ENCODE measurements at regions not wholly inside any gene's neighbourhood (a gene's known extent, or its start where the extent isn't known, plus 50 kb on each side); places are given as distances from the start of the nearest gene placed in this dataset.

DNA sequence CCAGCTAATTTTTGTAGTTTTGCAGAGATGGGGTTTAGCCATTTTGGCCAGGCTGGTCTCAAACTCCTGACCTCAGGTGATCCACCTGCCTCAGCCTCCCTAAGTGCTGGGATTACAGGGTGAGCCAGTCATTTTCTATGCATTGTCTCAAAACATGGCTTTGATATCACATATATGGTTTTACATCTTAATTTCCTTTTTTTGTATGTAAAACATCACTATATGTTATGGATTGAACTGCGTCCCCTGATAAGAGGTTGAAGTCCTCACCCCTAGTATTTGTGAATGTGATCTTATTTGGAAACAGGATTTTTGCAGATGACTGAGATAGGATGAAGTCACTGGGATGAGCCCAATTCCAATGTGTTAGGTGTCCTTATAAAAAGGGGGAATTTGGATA is 89.8 kb upstream of the MYCN start:
- Mint-ChIP-seq H3K4me1 (no peaks in the 10 kb centered on the region), H3K9me3 (peaks cover 4% of the 10 kb centered on the region), H3K27me3 (peaks cover 3% of the 10 kb centered on the region), H3K36me3 (no peaks in the 10 kb centered on the region), H3K27ac (no peak overlapping the region), H3K4me3 (no peak overlapping the region)

- Mint-ChIP-seq H3K4me3 (no peak overlapping the region), H3K9me3 (peaks cover 4% of the 10 kb centered on the region), H3K27me3 (peaks cover 3% of the 10 kb centered on the region), H3K27ac (no peak overlapping the region), H3K36me3 (no peaks in the 10 kb centered on the region), H3K4me1 (no peaks in the 10 kb centered on the region)
Measured at GRCh38 chr2:15851076-15851693, 89.2 kb upstream of the MYCN start.

- Mint-ChIP-seq H3K36me3 (no peaks in the 10 kb centered on the region), H3K27ac (no peak overlapping the region), H3K27me3 (peaks cover 3% of the 10 kb centered on the region)
Measured at GRCh38 chr2:15852811-15853210, 87.5 kb upstream of the MYCN start.

DNA sequence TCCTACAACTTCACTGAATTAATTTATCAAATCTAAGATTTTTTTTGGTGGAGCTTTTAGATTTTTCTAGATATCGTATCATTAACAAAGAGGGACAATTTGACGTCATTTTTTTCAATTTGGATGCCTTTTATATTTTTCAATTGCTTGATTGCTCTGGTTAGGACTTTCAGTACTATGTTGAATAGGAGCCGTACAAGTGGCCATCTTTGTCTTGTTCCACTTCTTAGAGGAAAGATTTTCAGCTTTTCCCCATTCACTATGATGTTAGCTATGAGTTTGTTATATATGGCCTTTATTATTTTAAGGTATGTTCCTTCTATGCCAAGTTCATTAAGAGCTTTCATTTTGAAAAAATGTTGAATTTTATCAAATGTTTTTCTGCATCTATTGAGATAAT is 86.4 kb upstream of the MYCN start:
- H3K9me3 Mint-ChIP-seq = no peaks in the 10 kb centered on the region
- peaks cover 4% of the 10 kb centered on the region for H3K27me3 Mint-ChIP-seq
- no peaks in the 10 kb centered on the region for H3K4me1 Mint-ChIP-seq
- H3K4me3 Mint-ChIP-seq = no peak overlapping the region
- no peak overlapping the region for H3K27ac Mint-ChIP-seq
- H3K36me3 Mint-ChIP-seq = no peaks in the 10 kb centered on the region

More at GRCh38 chr2:15852811-15853210, 87.5 kb upstream of the MYCN start:
- H3K9me3 Mint-ChIP-seq = no peaks in the 10 kb centered on the region
- H3K4me3 Mint-ChIP-seq = no peak overlapping the region
- H3K4me1 Mint-ChIP-seq = no peaks in the 10 kb centered on the region

DNA sequence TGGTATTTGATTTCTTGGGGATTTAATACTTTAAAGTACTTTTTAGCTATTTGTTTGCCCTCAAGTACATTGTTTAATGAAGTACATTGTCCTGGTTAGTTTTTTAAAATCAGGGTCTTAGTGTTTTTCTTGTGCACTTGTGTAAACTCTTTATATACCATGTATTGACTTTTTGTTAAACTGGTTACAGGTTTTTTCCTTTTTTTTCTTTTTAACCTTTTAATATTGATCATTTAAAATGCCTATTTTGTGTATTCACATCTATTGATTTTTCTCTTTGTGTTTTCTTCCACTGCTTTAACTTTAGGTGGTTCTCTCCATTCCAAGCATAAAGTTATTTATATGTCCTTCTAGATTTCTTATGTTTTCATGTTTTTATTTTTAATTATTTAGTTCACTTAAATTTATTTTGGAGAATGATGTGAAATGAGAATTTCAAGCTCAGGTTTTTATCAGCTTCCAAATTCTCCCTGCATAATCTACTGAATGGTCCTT is 84.5 kb upstream of the MYCN start:
- Mint-ChIP-seq H3K9me3 (no peaks in the 10 kb centered on the region), H3K4me1 (no peaks in the 10 kb centered on the region), H3K27me3 (peaks cover 7% of the 10 kb centered on the region), H3K27ac (no peak overlapping the region), H3K36me3 (no peaks in the 10 kb centered on the region), H3K4me3 (no peak overlapping the region)

GRCh38 chr2:15856318-15856717 is 84.0 kb upstream of the MYCN start:
- H3K27me3 Mint-ChIP-seq = peaks cover 7% of the 10 kb centered on the region
- no peaks in the 10 kb centered on the region for H3K36me3 Mint-ChIP-seq
- H3K9me3 Mint-ChIP-seq = no peaks in the 10 kb centered on the region
- no peaks in the 10 kb centered on the region for H3K4me1 Mint-ChIP-seq
- H3K4me3 Mint-ChIP-seq = no peak overlapping the region
- no peak overlapping the region for H3K27ac Mint-ChIP-seq

DNA sequence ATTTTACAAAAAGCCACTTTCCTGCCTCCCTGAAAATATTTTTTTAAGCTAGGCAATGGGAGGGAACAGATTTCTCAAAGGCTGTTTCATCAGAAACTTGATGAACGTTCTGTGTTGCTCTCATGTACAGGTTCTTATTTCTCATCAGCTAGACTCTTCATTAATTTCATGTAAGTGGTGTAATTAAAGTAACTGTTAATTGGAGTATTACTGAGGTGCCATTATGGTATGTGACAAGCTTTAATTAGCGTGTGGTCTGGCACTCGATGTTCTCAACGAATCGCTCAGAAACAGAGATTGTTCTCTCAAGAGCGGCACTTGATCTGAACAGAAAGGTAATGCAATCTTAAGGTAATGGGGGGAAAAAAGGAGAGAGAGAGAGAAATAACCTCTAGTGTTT is 81.9 kb upstream of the MYCN start:
- no peaks in the 10 kb centered on the region for H3K9me3 Mint-ChIP-seq
- no peak overlapping the region for H3K4me3 Mint-ChIP-seq
- no peak overlapping the region for H3K27ac Mint-ChIP-seq
- no peaks in the 10 kb centered on the region for H3K4me1 Mint-ChIP-seq
- peaks cover 10% of the 10 kb centered on the region for H3K27me3 Mint-ChIP-seq
- no peaks in the 10 kb centered on the region for H3K36me3 Mint-ChIP-seq

- H3K9me3 Mint-ChIP-seq = no peaks in the 10 kb centered on the region
- H3K36me3 Mint-ChIP-seq = no peaks in the 10 kb centered on the region
- no peaks in the 10 kb centered on the region for H3K4me1 Mint-ChIP-seq
- H3K27ac Mint-ChIP-seq = no peak overlapping the region
- no peak overlapping the region for H3K4me3 Mint-ChIP-seq
- H3K27me3 Mint-ChIP-seq = peaks cover 10% of the 10 kb centered on the region
Measured at GRCh38 chr2:15860051-15860663, 80.2 kb upstream of the MYCN start.

DNA sequence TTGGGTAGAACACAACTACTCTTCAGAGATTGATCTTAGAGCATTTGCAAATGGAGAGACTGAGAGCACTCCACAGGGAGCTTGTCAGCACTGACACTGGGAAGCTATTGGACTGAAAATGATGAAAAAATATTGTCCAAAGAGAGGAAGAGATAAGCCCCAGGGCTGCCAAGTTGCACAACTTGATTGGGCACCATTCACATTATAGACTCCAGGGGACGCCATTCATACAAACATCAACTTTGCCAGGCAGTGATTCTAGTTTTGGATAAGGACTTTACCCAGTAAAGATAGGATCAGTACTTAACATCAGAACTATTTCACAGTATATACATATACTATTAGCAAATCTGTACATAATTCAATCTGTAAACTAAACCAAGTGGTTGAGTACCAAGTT is 79.6 kb upstream of the MYCN start:
- no peaks in the 10 kb centered on the region for H3K36me3 Mint-ChIP-seq
- no peak overlapping the region for H3K27ac Mint-ChIP-seq
- no peaks in the 10 kb centered on the region for H3K4me1 Mint-ChIP-seq
- no peak overlapping the region for H3K4me3 Mint-ChIP-seq
- H3K9me3 Mint-ChIP-seq = no peaks in the 10 kb centered on the region
- H3K27me3 Mint-ChIP-seq = peaks cover 10% of the 10 kb centered on the region

DNA sequence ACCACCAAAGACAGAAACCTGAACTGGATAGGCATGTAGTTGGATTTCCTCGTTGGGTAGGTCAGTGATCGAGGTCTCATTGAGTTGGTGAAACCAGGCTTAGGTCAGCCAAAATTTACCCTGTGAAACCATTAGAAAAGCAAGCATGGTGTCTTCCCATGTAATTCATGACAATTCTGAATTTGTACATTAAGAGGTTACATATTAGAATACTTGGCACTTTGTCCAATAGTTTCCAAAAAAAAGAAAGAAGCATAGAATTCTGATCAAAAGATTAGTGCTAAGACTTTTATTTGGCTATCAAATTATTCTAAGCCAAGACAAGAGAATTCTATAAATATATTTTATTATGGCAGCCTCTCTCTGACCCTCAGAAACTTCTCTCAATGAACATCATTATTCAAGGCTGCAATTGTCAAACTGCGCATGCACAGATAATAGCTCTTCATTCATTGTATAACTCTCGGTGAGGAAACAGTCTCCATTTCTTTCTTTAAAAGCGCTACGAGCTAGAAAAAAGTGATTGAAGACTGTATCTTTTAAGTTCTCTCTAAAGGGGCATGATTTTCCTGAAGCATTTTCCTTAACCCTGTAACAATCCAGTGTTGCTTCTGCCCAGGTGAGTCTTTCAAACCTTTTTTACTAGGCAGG is 79.1 kb upstream of the MYCN start:
- H3K36me3 Mint-ChIP-seq = no peaks in the 10 kb centered on the region
- H3K9me3 Mint-ChIP-seq = no peaks in the 10 kb centered on the region
- no peaks in the 10 kb centered on the region for H3K4me1 Mint-ChIP-seq
- no peak overlapping the region for H3K27ac Mint-ChIP-seq
- H3K4me3 Mint-ChIP-seq = no peak overlapping the region
- peaks cover 10% of the 10 kb centered on the region for H3K27me3 Mint-ChIP-seq

GRCh38 chr2:15861898-15862297 is 78.5 kb upstream of the MYCN start:
- H3K4me1 Mint-ChIP-seq = no peaks in the 10 kb centered on the region
- no peaks in the 10 kb centered on the region for H3K9me3 Mint-ChIP-seq
- H3K27me3 Mint-ChIP-seq = peaks cover 10% of the 10 kb centered on the region
- H3K36me3 Mint-ChIP-seq = no peaks in the 10 kb centered on the region
- no peak overlapping the region for H3K27ac Mint-ChIP-seq
- H3K4me3 Mint-ChIP-seq = no peak overlapping the region

- Mint-ChIP-seq H3K4me1 (no peaks in the 10 kb centered on the region), H3K27ac (no peak overlapping the region), H3K9me3 (no peaks in the 10 kb centered on the region), H3K36me3 (no peaks in the 10 kb centered on the region), H3K4me3 (no peak overlapping the region), H3K27me3 (peaks cover 10% of the 10 kb centered on the region)
Measured at GRCh38 chr2:15863089-15863488, 77.3 kb upstream of the MYCN start.

DNA sequence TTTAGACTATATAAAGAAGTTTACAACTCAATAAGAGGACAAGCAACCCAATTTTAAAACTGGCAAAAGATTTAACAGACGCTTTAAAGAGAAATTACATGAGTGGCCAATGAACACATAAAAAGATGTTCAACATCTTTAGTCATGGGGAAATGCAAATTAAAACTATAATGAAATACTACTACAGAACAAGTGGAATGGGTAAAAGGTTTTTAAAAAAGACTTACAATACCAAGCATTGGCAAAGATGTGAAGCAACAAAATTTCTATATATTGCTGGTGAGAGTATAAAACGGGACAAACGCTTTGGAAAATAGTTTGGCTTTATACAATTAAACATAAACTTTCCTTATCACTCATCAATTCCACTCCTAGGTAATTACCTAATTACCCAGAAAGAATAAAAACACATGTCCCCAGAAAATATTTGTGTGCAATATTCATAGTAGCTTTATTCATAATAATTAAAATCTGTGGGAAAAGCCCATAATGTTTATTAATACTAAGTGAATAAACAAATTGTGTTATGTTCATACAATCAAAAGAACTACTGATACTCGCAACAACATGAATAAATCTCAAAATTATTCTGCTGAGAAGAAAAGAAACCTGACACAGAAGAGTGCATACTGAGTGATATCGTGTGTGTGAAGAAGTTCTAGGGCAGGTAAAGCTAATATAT is 76.7 kb upstream of the MYCN start:
- H3K9me3 Mint-ChIP-seq = no peaks in the 10 kb centered on the region
- no peaks in the 10 kb centered on the region for H3K4me1 Mint-ChIP-seq
- peaks cover 10% of the 10 kb centered on the region for H3K27me3 Mint-ChIP-seq
- H3K4me3 Mint-ChIP-seq = no peak overlapping the region
- H3K36me3 Mint-ChIP-seq = no peaks in the 10 kb centered on the region
- no peak overlapping the region for H3K27ac Mint-ChIP-seq

DNA sequence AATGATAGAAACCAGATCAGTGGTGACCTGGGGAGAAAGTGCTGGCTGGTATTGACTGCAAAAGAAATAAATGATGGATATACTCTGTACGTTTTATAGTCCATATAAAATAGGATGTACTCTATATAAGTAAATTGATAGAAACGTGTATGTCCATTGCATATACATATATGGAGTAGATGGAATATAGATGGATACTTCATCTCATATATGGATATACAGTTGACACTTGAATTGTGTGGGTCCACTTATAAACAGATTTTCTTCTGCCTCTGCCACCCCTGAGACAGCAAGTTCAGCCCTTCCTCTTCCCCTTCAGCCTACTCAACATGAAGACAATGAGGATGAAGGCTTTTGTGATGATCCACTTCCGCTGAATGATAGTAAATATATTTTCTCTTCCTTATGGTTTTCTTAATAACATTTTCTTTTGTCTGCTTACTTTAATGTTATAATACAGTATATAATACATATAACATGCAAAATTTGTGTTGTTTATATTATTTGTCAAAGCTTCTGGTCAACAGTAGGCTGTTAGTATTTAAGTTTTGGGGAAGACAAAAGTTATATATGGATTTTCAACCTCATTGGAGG is 76.1 kb upstream of the MYCN start:
- H3K9me3 Mint-ChIP-seq = no peaks in the 10 kb centered on the region
- no peaks in the 10 kb centered on the region for H3K4me1 Mint-ChIP-seq
- H3K27me3 Mint-ChIP-seq = peaks cover 6% of the 10 kb centered on the region
- H3K4me3 Mint-ChIP-seq = no peak overlapping the region
- no peak overlapping the region for H3K27ac Mint-ChIP-seq
- no peaks in the 10 kb centered on the region for H3K36me3 Mint-ChIP-seq

DNA sequence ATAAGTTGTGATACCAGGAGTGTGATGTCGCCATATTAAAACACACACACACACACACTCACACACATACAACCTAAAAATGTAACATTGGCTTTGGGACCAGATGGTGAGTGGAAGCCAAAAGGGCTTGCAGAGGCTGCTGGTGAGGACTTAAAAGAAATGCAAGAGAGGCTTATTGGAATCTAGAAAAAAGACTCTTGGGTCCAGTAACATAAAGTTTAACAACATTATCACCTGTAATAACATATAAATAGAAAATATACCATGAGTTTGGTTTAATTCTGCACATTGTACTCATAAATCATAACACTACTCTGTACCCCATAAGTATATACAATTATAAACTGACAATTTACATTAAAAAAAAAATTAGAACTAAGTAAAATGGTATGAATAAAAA is 74.4 kb upstream of the MYCN start:
- Mint-ChIP-seq H3K27ac (no peak overlapping the region), H3K36me3 (no peaks in the 10 kb centered on the region), H3K4me3 (no peak overlapping the region), H3K27me3 (peaks cover 6% of the 10 kb centered on the region), H3K4me1 (no peaks in the 10 kb centered on the region), H3K9me3 (no peaks in the 10 kb centered on the region)
